K562 (cell line): ENCODE measurements at regions not wholly inside any gene's neighbourhood (a gene's known extent, or its start where the extent isn't known, plus 50 kb on each side); places are given as distances from the start of the nearest gene placed in this dataset.

Source experiments
- POLR2H ChIP-seq: IDR thresholded peaks from 2 replicates; pipeline ENCODE4 v1.6.1; 2016; ENCODE audit warnings: missing genetic modification characterization, low read depth, mild to moderate bottlenecking, control low read depth, missing compliant biosample characterization, moderate library complexity
- ZNF274 ChIP-seq: IDR thresholded peaks from 2 replicates; pipeline ENCODE4 v1.6.1; 2011; ENCODE audit warnings: low read depth, mild to moderate bottlenecking, low read length, moderate library complexity, borderline replicate concordance

- TF ChIP-seq POLR2H (no peak), ZNF274 (no peak)
Observed at GRCh38 chr14:50022661-50023060, 93.7 kb downstream of the VCPKMT start.
